ENCODE measurements at regions not wholly inside any gene's neighbourhood (a gene's known extent, or its start where the extent isn't known, plus 50 kb on each side); places are given as distances from the start of the nearest gene placed in this dataset.

DNA sequence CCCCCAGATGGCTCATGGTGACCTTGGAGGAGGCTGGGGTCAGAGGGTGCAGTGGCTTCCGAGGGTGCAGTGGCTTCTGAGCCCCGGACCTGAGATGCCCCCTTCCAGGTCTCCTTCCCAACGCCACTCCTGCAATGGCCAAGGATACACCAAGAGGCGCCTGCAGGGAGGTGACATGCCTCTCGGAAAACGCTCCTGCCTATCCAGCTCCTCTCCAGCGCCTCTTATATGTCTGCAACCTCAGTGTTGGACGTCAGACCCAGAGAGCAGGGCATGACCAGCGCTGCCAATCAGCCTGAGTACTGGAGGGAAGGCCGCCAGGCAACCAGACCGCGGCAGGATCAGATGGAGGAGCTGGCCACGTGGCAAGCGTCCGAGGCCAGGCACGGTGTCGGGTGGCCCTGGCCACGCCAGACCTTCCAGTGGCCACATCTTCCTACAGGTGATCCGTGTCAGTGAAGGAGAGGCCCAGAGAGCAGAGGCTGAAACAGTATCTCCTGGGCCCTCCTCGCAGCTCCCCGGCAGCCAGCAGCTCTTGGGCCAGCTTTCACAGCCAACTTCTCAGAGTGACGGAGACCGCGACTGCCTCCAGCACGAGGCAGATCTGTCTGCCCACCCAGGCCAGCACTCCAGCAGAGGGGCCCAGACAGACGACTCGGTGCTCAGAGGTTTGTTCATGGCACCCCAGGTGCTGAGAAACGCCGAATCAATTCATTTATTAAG, 199.5 kb upstream of the SALL3 start:
- TF ChIP-seq, protein P1, sequence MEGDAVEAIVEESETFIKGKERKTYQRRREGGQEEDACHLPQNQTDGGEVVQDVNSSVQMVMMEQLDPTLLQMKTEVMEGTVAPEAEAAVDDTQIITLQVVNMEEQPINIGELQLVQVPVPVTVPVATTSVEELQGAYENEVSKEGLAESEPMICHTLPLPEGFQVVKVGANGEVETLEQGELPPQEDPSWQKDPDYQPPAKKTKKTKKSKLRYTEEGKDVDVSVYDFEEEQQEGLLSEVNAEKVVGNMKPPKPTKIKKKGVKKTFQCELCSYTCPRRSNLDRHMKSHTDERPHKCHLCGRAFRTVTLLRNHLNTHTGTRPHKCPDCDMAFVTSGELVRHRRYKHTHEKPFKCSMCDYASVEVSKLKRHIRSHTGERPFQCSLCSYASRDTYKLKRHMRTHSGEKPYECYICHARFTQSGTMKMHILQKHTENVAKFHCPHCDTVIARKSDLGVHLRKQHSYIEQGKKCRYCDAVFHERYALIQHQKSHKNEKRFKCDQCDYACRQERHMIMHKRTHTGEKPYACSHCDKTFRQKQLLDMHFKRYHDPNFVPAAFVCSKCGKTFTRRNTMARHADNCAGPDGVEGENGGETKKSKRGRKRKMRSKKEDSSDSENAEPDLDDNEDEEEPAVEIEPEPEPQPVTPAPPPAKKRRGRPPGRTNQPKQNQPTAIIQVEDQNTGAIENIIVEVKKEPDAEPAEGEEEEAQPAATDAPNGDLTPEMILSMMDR (optimal IDR thresholded peaks at IDR 0.05 in 1 of 3, IDR thresholded peaks at IDR 0.05 in 1 of 3, conservative IDR thresholded peaks at IDR 0.05 in 1 of 3; ENCODE audit: extremely low read depth in 1 of 3, insufficient read depth in 2 of 3, low read length in 3 of 3) = no peak
- no peak for TF ChIP-seq EZH2 (IDR thresholded peaks at IDR 0.05; ENCODE audit: low read length)

Data from keratinocyte (primary cell).